HG02571 (cell line): ENCODE measurements at regions not wholly inside any gene's neighbourhood (a gene's known extent, or its start where the extent isn't known, plus 50 kb on each side); places are given as distances from the start of the nearest gene placed in this dataset.

ENCODE experiments used
- ATAC-seq: cut with Tn5 transposase; IDR thresholded peaks from one replicate; pipeline ENCODE4 v1.9.1; 2021; ENCODE audit warnings: mild to moderate bottlenecking, moderate library complexity; ENCODE audit not compliant: unreplicated experiment

DNA sequence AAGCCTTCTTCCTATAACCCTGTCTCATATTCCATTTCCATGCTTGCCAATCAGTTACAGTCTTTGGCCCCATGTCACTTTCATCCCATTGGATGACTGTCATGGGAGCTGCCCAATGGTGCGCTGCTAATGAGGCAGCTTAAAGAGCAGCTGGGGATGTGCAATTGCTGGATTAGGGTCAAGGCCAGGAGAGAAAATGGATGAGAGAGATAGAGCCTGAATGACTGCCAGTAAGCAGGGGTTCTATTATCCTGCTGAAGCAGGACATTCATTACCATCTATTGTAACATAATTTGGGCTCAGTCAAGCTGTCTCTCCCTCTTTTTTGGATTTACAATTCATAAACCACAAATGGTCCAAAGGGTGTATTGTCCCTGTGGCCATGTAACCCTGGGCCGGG, 909.0 kb downstream of the CENPC start:
- no peak for ATAC-seq

DNA sequence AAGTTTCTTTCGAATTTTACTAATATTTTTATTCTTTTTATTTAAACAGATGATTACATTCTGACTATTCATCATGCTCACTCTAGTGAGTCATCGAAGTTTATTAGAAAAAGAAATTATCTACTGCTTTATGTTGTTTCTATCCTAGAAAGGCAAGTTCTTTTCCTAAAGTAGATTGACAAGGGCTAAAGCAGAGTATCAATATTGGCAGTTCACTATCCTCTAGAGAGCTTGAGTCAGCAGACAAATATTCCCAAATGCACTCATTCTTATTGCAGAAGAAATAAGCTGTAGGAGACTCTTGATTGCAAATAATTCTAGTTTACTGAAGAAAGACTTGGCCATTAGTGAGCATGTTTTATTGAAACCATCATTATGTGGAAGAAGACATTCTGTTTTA, 911.8 kb downstream of the CENPC start:
- ATAC-seq, result no peak

DNA sequence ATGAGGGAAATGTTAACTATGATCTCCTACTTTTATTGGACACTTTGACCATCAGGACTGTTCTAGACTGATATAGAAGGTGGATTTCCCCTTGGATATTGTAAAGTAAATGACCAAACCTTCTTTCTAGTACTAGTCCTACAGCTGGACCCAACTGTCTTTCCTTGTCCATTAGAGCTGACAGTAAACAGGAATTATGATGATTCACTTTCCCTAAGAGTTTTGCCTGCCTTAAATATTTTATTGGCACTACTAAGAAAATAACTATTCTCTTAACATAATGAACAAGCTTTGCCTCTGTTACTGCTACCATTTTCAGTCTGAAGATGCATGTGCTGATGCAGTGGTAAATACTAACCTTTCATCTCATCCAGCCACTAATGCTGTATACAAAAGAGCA, 915.4 kb downstream of the CENPC start:
- ATAC-seq, result no peak

DNA sequence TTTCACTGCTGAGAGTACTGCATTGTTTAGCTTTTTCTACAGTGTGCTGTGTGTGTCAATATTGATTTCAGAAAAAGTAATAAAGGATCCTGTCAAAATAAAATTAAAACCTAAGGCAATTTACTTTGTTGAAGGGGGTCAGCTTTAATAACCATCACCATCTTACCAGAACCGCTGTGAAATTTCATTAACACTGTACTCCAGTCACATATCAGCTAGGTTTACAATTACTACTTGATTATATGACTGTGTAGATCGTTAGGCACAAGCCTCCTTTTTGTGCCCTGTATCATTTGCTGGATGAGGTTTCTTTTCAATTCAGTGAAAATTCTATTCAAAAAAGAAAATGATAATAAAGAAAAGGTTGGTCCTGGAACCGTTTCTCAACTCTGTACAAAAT, 917.2 kb downstream of the CENPC start:
- ATAC-seq, result no peak

DNA sequence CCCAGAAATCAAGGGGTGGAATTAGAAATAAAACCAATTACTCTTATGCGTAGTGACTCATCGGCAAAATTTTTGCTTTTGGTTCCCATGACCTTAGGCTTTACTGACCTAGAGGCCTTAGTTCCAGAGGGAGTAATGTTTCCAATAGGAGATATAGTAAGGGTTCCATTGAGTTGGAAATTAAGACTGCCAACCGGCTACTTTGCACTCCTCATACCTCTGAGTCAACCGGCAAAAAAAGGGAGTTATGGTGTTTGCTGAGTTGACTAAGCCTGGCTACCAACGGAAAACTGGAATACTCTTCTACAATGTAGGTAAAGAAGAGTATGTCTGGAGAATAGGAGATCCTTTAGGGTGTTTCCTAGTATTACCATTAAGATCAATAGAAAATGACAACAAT, 919.8 kb downstream of the CENPC start:
- no peak for ATAC-seq

DNA sequence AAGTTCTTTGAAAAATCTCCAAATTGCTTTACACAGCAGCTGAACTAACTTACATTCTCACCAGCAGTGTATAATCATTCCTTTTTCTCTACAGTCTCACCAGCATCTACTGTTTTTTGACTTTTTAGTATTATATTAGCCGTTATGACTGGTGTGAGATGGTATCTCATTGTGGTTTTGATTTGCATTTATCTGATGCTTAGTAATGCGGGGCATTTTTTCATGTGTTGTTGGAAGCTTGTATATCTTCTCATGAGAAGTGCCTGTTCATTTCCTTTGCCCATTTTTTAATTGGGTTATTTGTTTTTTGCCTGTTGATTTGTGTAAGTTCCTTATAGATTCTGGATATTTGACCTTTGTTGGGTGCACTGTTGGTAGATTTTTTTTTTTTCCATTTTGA, 931.7 kb downstream of the CENPC start:
- no peak for ATAC-seq

DNA sequence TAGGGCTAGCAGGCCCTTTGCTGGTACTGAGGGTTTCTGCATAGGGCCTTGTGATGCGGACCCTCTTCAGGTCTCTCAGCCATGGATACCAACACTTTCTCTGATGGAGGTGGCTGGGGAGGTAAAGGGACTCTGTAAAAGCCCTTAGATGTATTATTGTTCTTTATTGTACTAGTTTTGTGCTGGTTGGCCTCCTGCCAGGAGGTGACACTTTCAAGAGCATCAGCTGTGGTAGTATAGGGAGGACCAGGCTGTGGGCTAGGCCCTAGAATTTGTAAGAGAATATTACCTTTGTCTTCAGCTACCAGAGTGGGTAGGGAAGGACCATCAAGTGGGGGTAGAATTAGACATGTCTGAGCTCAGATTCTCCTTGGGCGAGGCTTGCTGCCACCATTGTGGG, 936.3 kb downstream of the CENPC start:
- no peak for ATAC-seq

DNA sequence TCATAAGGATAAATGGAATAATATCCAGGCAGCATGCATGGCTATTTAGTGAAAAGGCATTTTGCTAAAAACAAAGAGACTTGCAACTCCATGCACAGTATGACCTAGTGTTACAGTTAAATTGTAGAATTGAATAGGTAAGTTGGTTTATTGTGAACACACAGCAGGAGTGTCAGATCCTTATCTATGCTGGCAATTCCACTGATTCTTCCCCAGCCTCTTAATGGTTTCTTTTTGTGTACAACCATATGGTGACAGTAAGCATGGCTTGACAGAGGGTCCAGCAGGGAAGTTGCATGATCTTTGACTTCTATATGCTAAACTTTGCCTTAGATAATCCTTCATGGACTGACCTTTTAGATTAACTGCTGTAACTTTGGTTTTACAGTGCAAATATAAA, 936.6 kb upstream of the EPHA5 start:
- no peak for ATAC-seq

DNA sequence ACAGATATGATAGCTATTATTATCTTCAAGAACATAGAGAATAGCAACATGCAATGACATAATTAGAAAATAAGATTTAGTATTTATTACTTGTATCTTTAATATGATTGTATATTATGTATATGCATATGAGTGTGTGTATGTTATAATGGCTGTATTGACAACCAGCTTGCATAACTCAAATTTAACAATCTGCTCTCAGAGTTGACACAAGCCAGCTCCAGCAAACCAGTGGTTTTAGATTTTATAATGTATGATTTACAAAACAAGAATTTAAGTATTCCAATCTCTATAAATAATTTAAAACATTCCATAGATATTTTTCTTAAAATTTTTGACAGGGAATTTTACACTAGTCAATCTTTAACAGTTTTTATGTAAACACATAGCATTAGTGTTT, 935.9 kb upstream of the EPHA5 start:
- no peak for ATAC-seq

DNA sequence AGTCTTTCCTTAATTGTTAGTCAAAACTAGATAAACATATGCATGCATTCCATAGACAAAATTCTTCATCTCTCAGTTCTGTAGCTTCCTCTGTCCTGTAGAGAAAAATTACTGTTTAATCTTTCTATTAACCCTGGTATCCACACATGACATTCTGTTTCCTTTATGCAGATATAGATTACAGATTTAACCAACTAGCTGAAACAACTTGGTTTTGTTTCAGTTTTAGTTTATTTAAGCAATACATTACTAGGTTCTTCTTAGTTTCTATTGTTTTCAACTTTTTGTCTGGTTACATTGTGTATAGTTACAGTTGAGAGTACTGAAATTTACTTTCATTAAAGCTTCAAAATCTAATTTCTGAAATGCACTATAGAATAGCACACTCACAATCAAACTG, 933.9 kb upstream of the EPHA5 start:
- ATAC-seq, result no peak

DNA sequence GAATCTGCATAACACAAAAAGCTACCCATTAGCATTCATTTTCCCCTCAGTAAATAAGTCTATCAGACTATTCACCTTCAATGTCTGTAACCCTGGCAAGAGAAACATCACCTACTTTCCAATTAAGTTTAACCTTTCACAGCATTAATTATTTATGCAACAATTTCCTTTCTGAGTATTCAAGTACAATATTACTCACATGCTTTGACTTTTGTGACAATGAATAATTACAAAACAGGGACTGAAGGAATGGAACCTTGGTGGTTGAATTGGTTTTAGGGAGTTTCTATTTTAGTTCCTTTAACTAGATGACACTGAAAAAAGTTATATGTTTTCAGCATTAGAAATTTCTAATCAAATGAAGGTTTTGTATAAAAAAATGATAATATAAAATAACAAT, 932.3 kb upstream of the EPHA5 start:
- ATAC-seq, result no peak

DNA sequence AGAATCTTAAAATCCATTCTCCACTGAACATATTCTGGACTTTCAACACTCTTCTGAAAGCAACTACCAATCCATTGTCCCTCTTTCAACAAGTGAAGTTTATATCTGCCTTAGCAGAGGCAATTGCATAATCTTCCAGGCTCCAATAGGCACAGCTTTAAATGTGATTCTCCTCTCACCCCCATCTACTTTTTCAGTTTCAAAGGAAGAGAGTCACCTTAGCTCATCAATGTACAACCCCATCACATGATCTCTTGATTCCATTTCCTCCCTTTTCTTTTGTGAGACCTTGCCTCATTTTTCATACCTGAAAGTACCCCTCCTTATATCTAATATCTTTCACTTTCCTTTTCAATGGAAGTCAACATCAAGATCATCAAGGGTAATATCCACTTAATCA, 921.7 kb upstream of the EPHA5 start:
- ATAC-seq, result no peak

DNA sequence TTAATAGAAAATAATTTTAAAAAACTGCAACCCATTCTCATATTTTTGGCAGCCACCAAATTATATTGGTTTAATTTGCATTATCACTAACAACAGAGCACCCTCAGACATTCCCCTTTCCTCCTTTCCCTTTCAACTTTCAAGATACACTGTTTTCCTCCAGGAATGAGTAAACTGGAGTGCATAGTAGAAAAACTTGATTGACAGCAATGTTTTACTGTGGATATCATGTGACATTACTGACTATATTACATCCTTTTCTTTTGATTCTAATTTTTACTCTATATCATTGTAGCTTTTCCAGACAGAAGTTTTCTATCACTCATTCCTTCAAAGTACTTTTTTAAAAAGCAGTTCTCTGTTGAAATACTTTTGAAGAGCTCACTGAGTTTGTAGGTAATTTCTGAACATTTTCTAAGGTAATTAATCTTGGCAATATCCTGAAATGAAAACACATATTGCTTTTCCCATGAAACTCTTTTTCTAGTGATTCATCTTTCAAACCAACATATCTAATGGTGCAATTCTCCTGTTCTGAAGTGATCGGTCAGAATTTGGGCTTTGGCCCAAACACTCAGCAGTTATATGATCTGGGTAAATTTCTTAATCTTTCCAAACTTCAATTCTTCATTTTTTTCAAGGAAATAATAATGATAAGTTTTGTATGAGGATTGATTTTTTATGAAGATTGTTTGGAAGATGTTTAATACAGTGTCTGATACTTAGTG, 920.4 kb upstream of the EPHA5 start:
- ATAC-seq, result no peak

DNA sequence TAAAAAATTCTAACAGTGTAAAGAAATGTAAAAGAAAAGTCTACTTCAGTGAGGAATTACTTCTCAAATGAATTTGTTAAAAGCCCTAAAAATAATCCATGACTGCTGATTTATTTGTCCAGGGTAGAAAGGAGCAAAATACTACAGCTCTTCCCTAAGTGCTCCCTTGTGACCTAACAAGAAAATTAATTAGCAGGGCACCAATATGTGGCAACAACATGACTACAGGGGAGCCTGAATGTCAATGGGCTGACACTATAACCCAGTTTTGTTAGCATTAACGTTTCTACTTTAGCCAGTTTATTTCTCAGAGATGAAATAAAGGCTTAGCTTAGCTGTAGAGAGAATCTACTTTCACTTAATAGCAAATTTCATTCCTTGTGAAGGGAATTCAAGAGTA, 918.9 kb upstream of the EPHA5 start:
- no peak for ATAC-seq

DNA sequence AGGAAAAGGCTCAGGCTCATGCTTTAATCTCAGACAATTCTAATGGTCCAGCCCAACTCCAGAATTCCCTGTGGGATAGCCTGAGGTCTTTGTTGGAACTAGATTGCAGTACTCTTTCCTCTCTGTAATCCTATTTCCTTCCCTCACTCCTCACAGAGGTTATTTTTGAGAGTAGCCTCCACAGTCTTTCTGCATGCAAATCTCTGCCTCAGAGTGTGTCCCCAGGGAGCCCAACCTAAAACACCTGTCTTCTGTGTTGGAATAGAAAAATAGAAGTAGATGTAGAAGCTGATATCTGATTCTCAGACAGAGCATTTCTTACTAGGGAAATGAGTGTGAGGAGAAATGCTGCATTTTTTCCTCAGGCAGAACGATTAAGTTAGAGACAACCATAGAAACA, 915.5 kb upstream of the EPHA5 start:
- no peak for ATAC-seq

DNA sequence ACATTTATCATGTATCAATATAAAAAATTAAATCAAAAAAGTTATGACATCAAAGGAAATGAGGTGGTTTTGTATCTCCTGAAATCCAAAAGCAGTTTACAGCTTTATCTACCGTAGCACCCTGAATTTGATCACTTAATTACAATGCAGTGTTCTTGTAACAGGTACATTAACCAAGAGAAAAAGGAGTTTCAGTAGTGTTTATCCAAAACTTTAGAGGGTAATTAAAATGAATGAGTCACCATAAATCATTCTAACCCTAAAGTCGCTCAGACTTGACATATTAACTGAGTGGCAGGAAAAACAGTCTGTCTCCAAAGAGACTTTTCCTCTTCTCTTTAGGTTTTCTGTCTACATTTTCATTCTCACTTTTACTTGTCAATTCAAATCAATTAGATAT, 907.6 kb upstream of the EPHA5 start:
- ATAC-seq, result no peak

DNA sequence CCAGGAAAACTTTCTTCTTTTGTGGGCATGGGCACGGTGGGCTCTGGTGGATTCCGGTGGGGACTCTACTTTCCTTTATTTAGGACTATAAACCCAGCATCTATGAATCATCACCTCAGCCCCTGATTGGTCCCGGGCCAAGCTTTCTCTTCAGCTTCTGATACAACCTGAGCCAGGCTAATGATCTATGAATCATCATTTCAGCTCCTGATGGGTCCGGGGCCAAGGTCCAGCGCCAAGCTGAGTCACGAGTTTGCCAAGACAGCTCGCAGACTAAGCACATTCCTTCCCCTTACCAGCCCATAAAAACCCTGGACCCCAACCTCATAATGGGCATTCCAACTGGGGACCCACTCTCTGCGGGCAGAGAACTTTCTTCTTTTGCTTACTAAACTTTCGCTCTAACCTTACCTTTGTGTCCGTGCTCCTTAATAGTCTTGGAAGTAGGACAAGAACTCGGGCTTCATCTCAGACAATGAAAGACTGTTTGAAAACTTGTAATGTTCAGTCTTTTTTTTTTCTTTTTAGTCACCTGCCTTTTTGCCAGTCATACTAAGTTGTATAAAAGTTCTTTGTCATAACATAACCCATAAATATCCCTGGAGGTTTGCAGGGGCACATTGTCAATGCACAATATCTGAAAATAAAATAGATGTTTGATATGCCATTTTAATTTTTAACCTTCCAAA, 904.9 kb upstream of the EPHA5 start:
- no peak for ATAC-seq

DNA sequence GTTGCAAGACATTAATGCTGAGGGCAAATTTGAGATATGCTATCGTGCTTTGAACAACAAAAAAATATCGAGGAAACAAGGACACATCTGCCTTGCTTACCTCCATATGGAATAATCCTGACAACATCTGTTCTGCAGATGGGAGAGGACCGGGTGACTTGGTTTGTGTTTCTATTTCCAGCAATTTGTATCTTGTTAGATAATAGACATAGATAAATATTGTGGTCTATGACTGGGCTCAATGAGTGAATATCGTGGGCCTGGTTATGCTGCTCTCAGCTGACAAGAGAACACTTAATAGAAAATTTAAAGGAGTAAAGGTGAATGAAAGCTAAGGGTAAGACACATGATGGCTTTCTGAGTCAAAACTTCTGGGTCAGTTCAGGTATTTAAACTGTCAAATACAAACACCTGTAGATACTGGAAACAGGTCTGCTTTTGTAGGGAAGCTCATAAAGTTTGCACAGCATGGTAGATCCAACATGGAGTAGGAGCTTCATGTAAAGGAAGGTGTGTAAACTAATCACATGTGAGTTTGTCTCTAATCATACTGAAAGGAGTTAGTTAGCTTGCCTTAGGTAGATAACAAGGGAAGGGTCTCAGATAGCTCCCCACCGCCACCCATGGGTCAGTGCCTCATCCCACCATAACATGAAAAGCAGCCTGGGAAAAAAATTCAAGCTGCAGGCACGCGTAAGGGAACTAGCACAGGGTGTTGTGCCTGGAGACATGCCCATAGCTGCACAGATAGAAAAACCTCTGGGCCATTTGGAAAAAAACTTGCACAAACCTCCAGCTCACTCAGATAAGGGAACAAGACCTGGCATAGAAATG, 904.1 kb upstream of the EPHA5 start:
- ATAC-seq, result no peak

DNA sequence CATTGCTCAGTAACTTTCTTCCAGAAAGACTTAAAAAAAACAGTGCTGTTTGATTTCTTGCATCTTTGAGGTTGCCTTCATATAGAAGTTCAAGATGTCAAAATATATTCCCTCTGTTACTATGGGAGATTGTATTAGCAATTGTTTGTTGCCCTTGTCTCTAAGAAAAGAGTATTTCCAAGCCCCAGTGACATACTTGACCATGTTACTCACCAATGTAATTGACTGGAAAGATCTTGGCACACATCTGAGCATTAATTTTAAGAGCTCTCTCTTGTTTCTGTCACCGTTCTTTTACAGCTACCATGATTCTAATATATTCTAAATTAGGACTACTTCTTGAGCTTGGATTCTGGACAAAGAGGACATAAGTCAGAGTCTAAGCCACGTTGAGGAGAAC, 902.7 kb upstream of the EPHA5 start:
- no peak for ATAC-seq

DNA sequence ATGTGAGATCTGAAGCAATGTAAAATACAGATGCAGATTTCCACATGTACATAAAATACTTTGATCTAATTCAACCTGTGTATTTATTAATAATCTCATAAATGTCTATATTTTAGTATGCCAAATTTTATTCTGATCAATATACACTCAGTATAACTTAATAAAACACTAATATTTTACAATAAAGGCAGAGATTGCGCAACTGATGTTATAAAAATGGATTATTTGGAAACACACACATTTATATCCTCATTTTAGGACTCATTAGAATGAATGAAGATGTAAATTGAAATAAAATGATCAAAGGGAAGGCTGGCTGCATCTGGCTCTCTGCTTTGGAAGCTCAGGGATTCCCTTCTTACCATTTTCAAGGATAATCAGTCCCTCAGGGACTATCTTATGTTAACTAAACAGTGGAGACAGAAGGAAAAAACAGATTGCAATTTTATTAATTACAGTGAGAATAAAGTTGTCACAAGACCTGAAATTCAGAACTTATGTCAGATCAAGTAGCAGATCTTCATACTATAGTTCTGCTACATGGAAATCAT, 900.9 kb upstream of the EPHA5 start:
- no peak for ATAC-seq

DNA sequence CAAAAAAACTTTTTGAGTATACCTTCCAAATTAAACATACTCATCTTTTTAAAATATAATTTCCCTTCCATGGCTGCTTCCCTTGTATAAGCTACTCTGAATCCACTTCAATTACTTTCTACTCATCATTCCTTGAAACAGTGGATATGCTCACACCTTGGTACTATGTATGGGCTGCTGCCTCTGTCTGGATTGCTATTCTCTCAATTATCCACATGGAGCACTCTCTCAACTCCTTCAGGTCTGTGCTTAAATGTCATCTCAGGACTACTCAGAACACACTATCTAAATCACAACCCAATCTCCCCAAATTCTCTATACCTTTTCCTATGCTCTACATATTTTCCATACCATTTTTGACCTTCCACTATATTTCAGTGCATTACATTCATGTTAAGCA, 898.9 kb upstream of the EPHA5 start:
- no peak for ATAC-seq

DNA sequence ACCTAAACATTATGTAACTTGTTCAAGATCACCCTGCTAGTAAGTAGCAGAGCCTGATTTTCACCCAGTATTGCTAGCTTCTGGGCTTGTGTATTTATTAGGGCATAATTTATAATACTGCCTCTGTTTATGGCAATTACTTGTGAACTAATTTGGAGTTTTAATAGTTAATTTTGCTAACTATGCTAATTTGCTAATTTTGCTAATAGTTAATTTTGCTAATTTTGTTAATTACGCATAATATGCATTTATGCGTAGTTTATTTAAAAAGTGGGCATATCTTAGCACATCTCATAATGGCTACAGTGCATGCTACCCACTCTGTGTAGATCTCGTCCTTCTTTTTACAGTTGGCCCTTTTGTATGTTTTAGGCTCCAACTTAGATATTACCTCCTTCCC, 898.1 kb upstream of the EPHA5 start:
- ATAC-seq, result no peak
